ENCODE measurements at regions not wholly inside any gene's neighbourhood (a gene's known extent, or its start where the extent isn't known, plus 50 kb on each side); places are given as distances from the start of the nearest gene placed in this dataset.

- H3K36me3 ChIP-seq (ENCODE audit: control insufficient read depth, insufficient read depth, low read length) = no peaks in the 10 kb centered on the region
- TF ChIP-seq CTCF (IDR thresholded peaks at IDR 0.05; ENCODE audit: insufficient read depth, low read length, poor library complexity, severe bottlenecking) = no peak
- no peak for DNase-seq (ENCODE audit: extremely low read depth, insufficient read length)
- no peak overlapping the region for H3K4me3 ChIP-seq (replicated peaks; ENCODE audit: low read depth, low read length)
- H3K27me3 ChIP-seq (replicated peaks; ENCODE audit: control insufficient read depth, insufficient read depth, low read length) = peaks cover 1% of the 10 kb centered on the region; the same call in 1 of the 2 replicates
Measured at GRCh38 chr5:135642934-135643333, 64.1 kb upstream of the CXCL14 start.

GRCh38 chr5:135642488-135642870, 63.7 kb upstream of the CXCL14 start:
- DNase-seq (ENCODE audit: extremely low read depth, insufficient read length) = no peak
- H3K36me3 ChIP-seq (ENCODE audit: control insufficient read depth, insufficient read depth, low read length) = no peaks in the 10 kb centered on the region
- H3K4me3 ChIP-seq (replicated peaks; ENCODE audit: low read depth, low read length) = no peak overlapping the region
- TF ChIP-seq CTCF (IDR thresholded peaks at IDR 0.05; ENCODE audit: insufficient read depth, low read length, poor library complexity, severe bottlenecking) = no peak
- H3K27me3 ChIP-seq (replicated peaks; ENCODE audit: control insufficient read depth, insufficient read depth, low read length) = peaks cover 1% of the 10 kb centered on the region; the same call in 1 of the 2 replicates

GRCh38 chr5:135641734-135642487, 63.1 kb upstream of the CXCL14 start:
- H3K4me3 ChIP-seq (replicated peaks; ENCODE audit: low read depth, low read length) = no peak overlapping the region
- DNase-seq (ENCODE audit: extremely low read depth, insufficient read length) = no peak
- H3K36me3 ChIP-seq (ENCODE audit: control insufficient read depth, insufficient read depth, low read length) = no peaks in the 10 kb centered on the region
- no peak for TF ChIP-seq CTCF (IDR thresholded peaks at IDR 0.05; ENCODE audit: insufficient read depth, low read length, poor library complexity, severe bottlenecking)
- peaks cover 1% of the 10 kb centered on the region; the same call in 1 of the 2 replicates for H3K27me3 ChIP-seq (replicated peaks; ENCODE audit: control insufficient read depth, insufficient read depth, low read length)

GRCh38 chr5:135641319-135641718, 62.5 kb upstream of the CXCL14 start:
- Histone ChIP-seq H3K4me3 (replicated peaks; ENCODE audit: low read depth, low read length) (no peak overlapping the region), H3K27me3 (replicated peaks; ENCODE audit: control insufficient read depth, insufficient read depth, low read length) (peaks cover 1% of the 10 kb centered on the region; the same call in 1 of the 2 replicates), H3K36me3 (ENCODE audit: control insufficient read depth, insufficient read depth, low read length) (no peaks in the 10 kb centered on the region)
- TF ChIP-seq CTCF (IDR thresholded peaks at IDR 0.05; ENCODE audit: insufficient read depth, low read length, poor library complexity, severe bottlenecking) = no peak
- no peak for DNase-seq (ENCODE audit: extremely low read depth, insufficient read length)

- H3K27me3 ChIP-seq (replicated peaks; ENCODE audit: control insufficient read depth, insufficient read depth, low read length) = peaks cover 4% of the 10 kb centered on the region
- H3K4me3 ChIP-seq (replicated peaks; ENCODE audit: low read depth, low read length) = no peak overlapping the region
- no peak for TF ChIP-seq CTCF (IDR thresholded peaks at IDR 0.05; ENCODE audit: insufficient read depth, low read length, poor library complexity, severe bottlenecking)
- H3K36me3 ChIP-seq (ENCODE audit: control insufficient read depth, insufficient read depth, low read length) = no peaks in the 10 kb centered on the region
- DNase-seq (ENCODE audit: extremely low read depth, insufficient read length) = no peak
Measured at GRCh38 chr5:135635451-135635850, 56.7 kb upstream of the CXCL14 start.
